Loucy (cell line): ENCODE measurements at regions not wholly inside any gene's neighbourhood (a gene's known extent, or its start where the extent isn't known, plus 50 kb on each side); places are given as distances from the start of the nearest gene placed in this dataset.

Source experiments
- H2AFZ ChIP-seq: fragments of 200-600 bp; sonication (generic); 2 replicates; pipeline ENCODE4 v1.6.0; 2016; ENCODE audit warnings: antibody characterized with exemption, mild to moderate bottlenecking, low read length, moderate library complexity
- H3F3A ChIP-seq: fragments of 200-600 bp; 2 replicates; pipeline ENCODE4 v1.6.0; 2016; ENCODE audit warnings: antibody characterized with exemption, low read depth, mild to moderate bottlenecking
- H3K27me3 ChIP-seq: fragments of 200-600 bp; sonication (generic); 2 replicates; pipeline ENCODE4 v1.6.1; 2014; ENCODE audit warnings: low read length, mild to moderate bottlenecking; ENCODE audit not compliant: insufficient read depth, poor library complexity, severe bottlenecking
- H3K36me3 ChIP-seq: fragments of 200-600 bp; sonication (generic); 2 replicates; pipeline ENCODE4 v1.6.1; 2016; ENCODE audit warnings: low read length; ENCODE audit not compliant: insufficient read depth
- H3K4me1 ChIP-seq: fragments of 200-600 bp; sonication (generic); 2 replicates; pipeline ENCODE4 v1.5.1; 2014; ENCODE audit warnings: low read length, mild to moderate bottlenecking; ENCODE audit not compliant: insufficient read depth, poor library complexity, severe bottlenecking
- H3K4me2 ChIP-seq: fragments of 200-600 bp; sonication (generic); 2 replicates; pipeline ENCODE4 v1.6.0; 2014; ENCODE audit warnings: antibody characterized with exemption, low read length, low read depth, mild to moderate bottlenecking; ENCODE audit not compliant: poor library complexity, severe bottlenecking
- H3K4me3 ChIP-seq: fragments of 200-600 bp; sonication (generic); 2 replicates; pipeline ENCODE4 v1.5.1; 2014; ENCODE audit warnings: low read length, mild to moderate bottlenecking, mixed read lengths; ENCODE audit not compliant: poor library complexity, severe bottlenecking
- H3K79me2 ChIP-seq: fragments of 200-600 bp; sonication (generic); 2 replicates; pipeline ENCODE4 v1.6.1; 2014; ENCODE audit warnings: low read length; ENCODE audit not compliant: insufficient read depth
- H3K9ac ChIP-seq: fragments of 200-600 bp; sonication (generic); 2 replicates; pipeline ENCODE4 v1.6.0; 2014; ENCODE audit warnings: mild to moderate bottlenecking, low read depth, low read length, moderate library complexity; ENCODE audit not compliant: poor library complexity, severe bottlenecking
- H3K9me2 ChIP-seq: fragments of 200-600 bp; sonication (generic); replicated peaks from 2 replicates; pipeline ENCODE4 v1.6.1; 2016; ENCODE audit warnings: low read depth, low read length, mixed read lengths
- H3K9me3 ChIP-seq: fragments of 200-600 bp; sonication (generic); 2 replicates; pipeline ENCODE4 v1.6.1; 2014; ENCODE audit warnings: mild to moderate bottlenecking, antibody characterized with exemption, low read length, low read depth; ENCODE audit not compliant: insufficient read depth
- H4K20me1 ChIP-seq: fragments of 200-600 bp; sonication (generic); 2 replicates; pipeline ENCODE4 v1.6.0; 2014; ENCODE audit warnings: antibody characterized with exemption, low read length, mild to moderate bottlenecking; ENCODE audit not compliant: insufficient read depth, poor library complexity, severe bottlenecking
- CTCF ChIP-seq: fragments of 200-600 bp; sonication (generic); conservative IDR thresholded peaks from 2 replicates; pipeline ENCODE4 v1.5.1; 2014; ENCODE audit warnings: mild to moderate bottlenecking, antibody characterized with exemption, low read length
- EZH2phosphoT487 ChIP-seq: fragments of 200-600 bp; IDR thresholded peaks from 2 replicates; pipeline ENCODE4 v1.6.1; 2018; ENCODE audit warnings: antibody characterized with exemption, mild to moderate bottlenecking, moderate library complexity, borderline replicate concordance

GRCh38 chr4:26080870-26081628, 167.0 kb downstream of the SMIM20 start:
- H3K27me3 ChIP-seq = no peaks in the 10 kb centered on the region
- peaks cover 7% of the 10 kb centered on the region for H3K4me1 ChIP-seq
- TF ChIP-seq EZH2phosphoT487 = no peak
- TF ChIP-seq CTCF = no peak
- H3K9me2 ChIP-seq = no peaks in the 10 kb centered on the region
- no peaks in the 10 kb centered on the region for H3K79me2 ChIP-seq
- H3K4me3 ChIP-seq = no peak overlapping the region
- H3K9ac ChIP-seq = no peak overlapping the region
- H3K4me2 ChIP-seq = no peak overlapping the region
- H3F3A ChIP-seq = no peaks in the 10 kb centered on the region
- H3K9me3 ChIP-seq = no peaks in the 10 kb centered on the region
- no peaks in the 10 kb centered on the region for H4K20me1 ChIP-seq
- no peak overlapping the region for H2AFZ ChIP-seq
- no peaks in the 10 kb centered on the region for H3K36me3 ChIP-seq

- Histone ChIP-seq H3F3A (no peaks in the 10 kb centered on the region), H3K4me3 (no peak overlapping the region), H3K4me1 (peaks cover 7% of the 10 kb centered on the region), H3K27me3 (no peaks in the 10 kb centered on the region), H2AFZ (peak overlapping the region; percentile 59), H3K9ac (no peak overlapping the region), H3K36me3 (no peaks in the 10 kb centered on the region), H3K9me2 (no peaks in the 10 kb centered on the region), H3K4me2 (peak overlapping the region; percentile 41), H3K79me2 (no peaks in the 10 kb centered on the region), H4K20me1 (no peaks in the 10 kb centered on the region), H3K9me3 (no peaks in the 10 kb centered on the region)
- TF ChIP-seq EZH2phosphoT487 (no peak), CTCF (peak; percentile 95)
Observed at GRCh38 chr4:26081795-26082498, 167.9 kb downstream of the SMIM20 start.

GRCh38 chr4:26082565-26082964, 168.5 kb downstream of the SMIM20 start:
- Histone ChIP-seq H3F3A (no peaks in the 10 kb centered on the region), H2AFZ (no peak overlapping the region), H3K9me3 (no peaks in the 10 kb centered on the region), H3K27me3 (no peaks in the 10 kb centered on the region), H3K79me2 (no peaks in the 10 kb centered on the region), H3K4me2 (no peak overlapping the region), H3K36me3 (no peaks in the 10 kb centered on the region), H3K4me3 (no peak overlapping the region), H3K9me2 (no peaks in the 10 kb centered on the region), H3K9ac (no peak overlapping the region), H4K20me1 (no peaks in the 10 kb centered on the region), H3K4me1 (peaks cover 7% of the 10 kb centered on the region)
- no peak for TF ChIP-seq EZH2phosphoT487
- TF ChIP-seq CTCF = no peak
